GM12864 (cell line): ENCODE measurements at regions not wholly inside any gene's neighbourhood (a gene's known extent, or its start where the extent isn't known, plus 50 kb on each side); places are given as distances from the start of the nearest gene placed in this dataset.

ENCODE experiments used
- DNase-seq: peaks from one replicate; pipeline ENCODE4 v3.0.0-alpha.2; 2011; ENCODE audit warnings: low read depth
- H3K4me3 ChIP-seq: 2 replicates; pipeline ENCODE4 v1.5.1; 2011; ENCODE audit warnings: mild to moderate bottlenecking, low read depth, low read length, control low read depth
- TF ChIP-seq, protein P1 (sequence below): IDR thresholded peaks from 2 replicates; pipeline ENCODE4 v1.5.1; 2011; ENCODE audit warnings: low read depth, mild to moderate bottlenecking, moderate library complexity, low read length, control low read depth, inconsistent platforms; ENCODE audit errors: missing control alignments

- TF ChIP-seq, protein P1, sequence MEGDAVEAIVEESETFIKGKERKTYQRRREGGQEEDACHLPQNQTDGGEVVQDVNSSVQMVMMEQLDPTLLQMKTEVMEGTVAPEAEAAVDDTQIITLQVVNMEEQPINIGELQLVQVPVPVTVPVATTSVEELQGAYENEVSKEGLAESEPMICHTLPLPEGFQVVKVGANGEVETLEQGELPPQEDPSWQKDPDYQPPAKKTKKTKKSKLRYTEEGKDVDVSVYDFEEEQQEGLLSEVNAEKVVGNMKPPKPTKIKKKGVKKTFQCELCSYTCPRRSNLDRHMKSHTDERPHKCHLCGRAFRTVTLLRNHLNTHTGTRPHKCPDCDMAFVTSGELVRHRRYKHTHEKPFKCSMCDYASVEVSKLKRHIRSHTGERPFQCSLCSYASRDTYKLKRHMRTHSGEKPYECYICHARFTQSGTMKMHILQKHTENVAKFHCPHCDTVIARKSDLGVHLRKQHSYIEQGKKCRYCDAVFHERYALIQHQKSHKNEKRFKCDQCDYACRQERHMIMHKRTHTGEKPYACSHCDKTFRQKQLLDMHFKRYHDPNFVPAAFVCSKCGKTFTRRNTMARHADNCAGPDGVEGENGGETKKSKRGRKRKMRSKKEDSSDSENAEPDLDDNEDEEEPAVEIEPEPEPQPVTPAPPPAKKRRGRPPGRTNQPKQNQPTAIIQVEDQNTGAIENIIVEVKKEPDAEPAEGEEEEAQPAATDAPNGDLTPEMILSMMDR: no peak
- DNase-seq: no peak
- no peak overlapping the region for H3K4me3 ChIP-seq
These were observed 696.8 kb downstream of the OTOL1 start for GRCh38 chr3:162193148-162194095.

DNA sequence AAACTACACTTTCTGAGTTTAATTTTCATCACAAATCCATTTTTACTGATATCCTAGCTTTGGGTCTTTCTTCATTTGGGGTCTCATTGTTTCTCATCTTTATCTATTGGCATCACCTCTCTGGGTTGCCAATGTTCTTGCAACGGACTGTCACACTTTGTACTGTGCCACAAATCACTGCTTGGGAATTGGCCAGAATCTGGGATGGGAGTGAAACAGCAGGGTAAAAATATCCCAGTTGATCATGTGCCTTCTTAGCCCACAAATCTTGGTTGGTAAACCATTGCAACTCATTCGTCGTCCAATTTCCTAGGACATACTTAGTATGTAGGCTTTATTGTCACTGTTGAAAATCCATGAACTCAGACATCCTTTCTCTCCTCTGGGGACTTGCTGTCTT lies 698.5 kb downstream of the OTOL1 start:
- no peak for DNase-seq
- TF ChIP-seq, protein P1: no peak
- no peak overlapping the region for H3K4me3 ChIP-seq

GRCh38 chr3:162196964-162197363 lies 700.4 kb downstream of the OTOL1 start:
- TF ChIP-seq, protein P1: no peak
- no peak for DNase-seq
- H3K4me3 ChIP-seq: no peak overlapping the region

- no peak overlapping the region for H3K4me3 ChIP-seq
- TF ChIP-seq, protein P1: no peak
- DNase-seq: no peak
These were observed 704.2 kb downstream of the OTOL1 start for GRCh38 chr3:162200836-162201235.

DNA sequence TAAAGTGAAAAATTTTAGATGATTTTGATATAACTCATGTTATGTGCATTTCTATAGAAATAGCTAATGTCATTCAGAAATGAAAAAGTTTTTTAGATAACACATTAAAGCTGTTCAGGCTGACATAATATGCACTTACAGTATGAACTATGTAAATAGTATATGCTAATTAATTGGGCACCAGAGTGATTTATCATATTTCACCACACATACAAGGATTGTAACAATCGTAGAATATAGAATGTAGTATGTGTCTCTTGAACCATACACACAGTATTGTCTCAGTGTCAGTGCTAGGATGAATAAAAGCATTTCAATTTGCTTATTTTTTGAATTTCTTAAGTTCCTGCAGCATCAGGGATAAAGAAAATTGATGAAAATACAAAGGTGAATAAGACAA lies 710.0 kb downstream of the OTOL1 start:
- no peak overlapping the region for H3K4me3 ChIP-seq
- no peak for DNase-seq
- TF ChIP-seq, protein P1: no peak

DNA sequence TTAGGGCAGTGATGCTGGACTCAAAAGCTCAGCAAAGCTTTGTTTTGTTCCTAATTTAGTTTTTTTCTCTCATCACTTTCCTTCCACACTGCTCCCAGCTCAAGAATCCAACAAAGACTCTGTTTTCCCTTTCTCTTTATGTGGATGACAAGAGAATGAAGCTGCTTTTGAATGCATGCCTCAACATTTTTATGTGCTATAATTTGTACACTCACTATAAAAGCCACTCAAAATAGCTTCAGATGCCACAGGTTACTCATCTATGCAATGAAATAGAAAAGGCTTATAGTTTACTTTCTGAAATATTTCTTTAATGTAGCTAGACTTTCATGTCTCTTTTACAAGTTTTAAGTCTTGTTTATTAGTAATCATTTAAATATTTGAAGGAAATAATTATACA lies 714.9 kb downstream of the OTOL1 start:
- TF ChIP-seq, protein P1: no peak
- DNase-seq: no peak
- H3K4me3 ChIP-seq: no peak overlapping the region

DNA sequence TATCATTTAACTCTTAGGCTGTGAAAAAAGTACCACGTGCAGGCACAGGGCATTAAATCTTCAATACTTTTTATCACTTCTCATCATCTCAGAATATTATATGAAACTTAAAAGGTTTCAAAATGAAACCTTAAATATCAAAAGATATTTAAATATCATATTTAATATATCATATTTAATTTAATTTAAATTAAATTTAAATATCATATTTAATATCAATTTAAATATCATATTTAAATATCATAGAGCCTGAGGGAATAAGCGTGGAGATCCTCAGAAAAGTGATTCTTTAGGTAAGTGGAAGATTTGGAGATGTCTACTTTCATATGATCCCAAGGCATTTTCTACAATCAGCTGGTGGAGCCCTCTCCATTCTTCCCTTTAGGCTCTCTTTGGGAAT lies 716.6 kb downstream of the OTOL1 start:
- TF ChIP-seq, protein P1: no peak
- no peak overlapping the region for H3K4me3 ChIP-seq
- DNase-seq: no peak
